ENCODE measurements at regions not wholly inside any gene's neighbourhood (a gene's known extent, or its start where the extent isn't known, plus 50 kb on each side); places are given as distances from the start of the nearest gene placed in this dataset.

- no peak for TF ChIP-seq CTCF (IDR thresholded peaks at IDR 0.05; ENCODE audit: control insufficient read depth, insufficient read depth, low read depth, low read length, missing control alignments)
- no peak overlapping the region for H3K4me3 ChIP-seq (ENCODE audit: control insufficient read depth, low read depth, low read length)
- DNase-seq (ENCODE audit: low read depth), result no peak
These were observed 120.2 kb upstream of the GPRIN3 start for GRCh38 chr4:89427782-89428181.

GRCh38 chr4:89425023-89425422 lies 117.4 kb upstream of the GPRIN3 start:
- H3K4me3 ChIP-seq (ENCODE audit: control insufficient read depth, low read depth, low read length), result no peak overlapping the region
- DNase-seq (ENCODE audit: low read depth), result no peak
- no peak for TF ChIP-seq CTCF (IDR thresholded peaks at IDR 0.05; ENCODE audit: control insufficient read depth, insufficient read depth, low read depth, low read length, missing control alignments)

DNA sequence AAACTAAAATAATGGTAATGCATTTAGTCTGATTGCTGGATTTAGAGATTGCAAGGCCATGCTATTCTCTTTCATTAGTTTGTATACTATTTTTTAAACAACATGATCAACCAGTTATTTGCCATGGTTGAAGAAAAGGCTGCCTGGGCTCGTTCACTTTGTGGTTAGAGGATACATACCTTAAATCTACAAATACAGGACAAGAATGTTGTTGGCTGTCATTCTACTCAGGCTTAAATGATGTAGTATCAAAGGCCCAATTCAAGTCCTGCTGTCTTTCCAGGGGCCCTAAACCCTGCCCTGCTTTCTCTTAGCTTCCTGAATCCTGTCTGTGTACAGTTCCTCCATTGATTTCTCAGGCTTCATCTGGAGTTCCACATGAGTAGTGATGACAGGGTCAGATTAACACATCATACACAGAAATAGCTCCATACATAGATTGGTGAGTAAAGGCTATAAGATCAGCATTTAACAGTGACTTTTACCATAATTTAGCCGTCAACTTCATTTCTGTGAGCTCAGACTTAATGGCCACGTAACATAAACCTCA lies 114.9 kb upstream of the GPRIN3 start:
- no peak for DNase-seq (ENCODE audit: low read depth)
- no peak for TF ChIP-seq CTCF (IDR thresholded peaks at IDR 0.05; ENCODE audit: control insufficient read depth, insufficient read depth, low read depth, low read length, missing control alignments)
- no peak overlapping the region for H3K4me3 ChIP-seq (ENCODE audit: control insufficient read depth, low read depth, low read length)

GRCh38 chr4:89420507-89420906 lies 112.9 kb upstream of the GPRIN3 start:
- no peak overlapping the region for H3K4me3 ChIP-seq (ENCODE audit: control insufficient read depth, low read depth, low read length)
- DNase-seq (ENCODE audit: low read depth), result peak; percentile 10
- TF ChIP-seq CTCF (IDR thresholded peaks at IDR 0.05; ENCODE audit: control insufficient read depth, insufficient read depth, low read depth, low read length, missing control alignments), result no peak

GRCh38 chr4:89419111-89419695 lies 111.6 kb upstream of the GPRIN3 start:
- no peak for TF ChIP-seq CTCF (IDR thresholded peaks at IDR 0.05; ENCODE audit: control insufficient read depth, insufficient read depth, low read depth, low read length, missing control alignments)
- H3K4me3 ChIP-seq (ENCODE audit: control insufficient read depth, low read depth, low read length), result no peak overlapping the region

GRCh38 chr4:89416960-89417359 lies 109.4 kb upstream of the GPRIN3 start:
- DNase-seq (ENCODE audit: low read depth), result no peak
- H3K4me3 ChIP-seq (ENCODE audit: control insufficient read depth, low read depth, low read length), result no peak overlapping the region
- TF ChIP-seq CTCF (IDR thresholded peaks at IDR 0.05; ENCODE audit: control insufficient read depth, insufficient read depth, low read depth, low read length, missing control alignments), result no peak

More at GRCh38 chr4:89419111-89419695, 111.6 kb upstream of the GPRIN3 start:
- no peak for DNase-seq (ENCODE audit: low read depth)
